ENCODE measurements at regions not wholly inside any gene's neighbourhood (a gene's known extent, or its start where the extent isn't known, plus 50 kb on each side); places are given as distances from the start of the nearest gene placed in this dataset.

GRCh38 chr6:145323646-145324045 is 411.7 kb downstream of the EPM2A start:
- DNase-seq (ENCODE audit: low read depth) = no peak

GRCh38 chr6:145327586-145327985 is 407.7 kb downstream of the EPM2A start:
- no peak for DNase-seq (ENCODE audit: low read depth)

GRCh38 chr6:145329257-145329656 is 406.1 kb downstream of the EPM2A start:
- no peak for DNase-seq (ENCODE audit: low read depth)

- no peak for DNase-seq (ENCODE audit: low read depth)
These were observed 404.3 kb downstream of the EPM2A start for GRCh38 chr6:145331066-145331465.

- no peak for DNase-seq (ENCODE audit: low read depth)
These were observed 403.3 kb downstream of the EPM2A start for GRCh38 chr6:145332011-145332410.

GRCh38 chr6:145336119-145336518 is 399.2 kb downstream of the EPM2A start:
- no peak for DNase-seq (ENCODE audit: low read depth)

GRCh38 chr6:145339089-145339488 is 396.2 kb downstream of the EPM2A start:
- DNase-seq (ENCODE audit: low read depth) = no peak

- no peak for DNase-seq (ENCODE audit: low read depth)
These were observed 395.1 kb downstream of the EPM2A start for GRCh38 chr6:145340256-145340655.

- no peak for DNase-seq (ENCODE audit: low read depth)
These were observed 390.2 kb downstream of the EPM2A start for GRCh38 chr6:145345094-145345493.

GRCh38 chr6:145347216-145347615 is 388.1 kb downstream of the EPM2A start:
- DNase-seq (ENCODE audit: low read depth) = no peak

GRCh38 chr6:145349950-145350510 is 385.3 kb downstream of the EPM2A start:
- DNase-seq (ENCODE audit: low read depth) = no peak

GRCh38 chr6:145350928-145351327 is 384.4 kb downstream of the EPM2A start:
- DNase-seq (ENCODE audit: low read depth) = no peak

- DNase-seq (ENCODE audit: low read depth) = no peak
These were observed 382.8 kb downstream of the EPM2A start for GRCh38 chr6:145352382-145353080.

- no peak for DNase-seq (ENCODE audit: low read depth)
These were observed 374.5 kb downstream of the EPM2A start for GRCh38 chr6:145360865-145361264.

- no peak for DNase-seq (ENCODE audit: low read depth)
These were observed 368.2 kb downstream of the EPM2A start for GRCh38 chr6:145367149-145367548.

- no peak for DNase-seq (ENCODE audit: low read depth)
These were observed 367.2 kb downstream of the EPM2A start for GRCh38 chr6:145368075-145368474.

GRCh38 chr6:145370559-145370958 is 364.8 kb downstream of the EPM2A start:
- no peak for DNase-seq (ENCODE audit: low read depth)

- no peak for DNase-seq (ENCODE audit: low read depth)
These were observed 362.6 kb downstream of the EPM2A start for GRCh38 chr6:145372671-145373151.

- no peak for DNase-seq (ENCODE audit: low read depth)
These were observed 361.5 kb downstream of the EPM2A start for GRCh38 chr6:145373826-145374225.

- no peak for DNase-seq (ENCODE audit: low read depth)
These were observed 360.8 kb downstream of the EPM2A start for GRCh38 chr6:145374570-145374969.

- DNase-seq (ENCODE audit: low read depth) = no peak
These were observed 359.8 kb downstream of the EPM2A start for GRCh38 chr6:145375502-145375901.

GRCh38 chr6:145380186-145380585 is 355.1 kb downstream of the EPM2A start:
- DNase-seq (ENCODE audit: low read depth) = no peak

GRCh38 chr6:145381941-145382340 is 353.4 kb downstream of the EPM2A start:
- DNase-seq (ENCODE audit: low read depth) = no peak

- no peak for DNase-seq (ENCODE audit: low read depth)
These were observed 351.9 kb downstream of the EPM2A start for GRCh38 chr6:145383428-145383827.
